ENCODE measurements at regions not wholly inside any gene's neighbourhood (a gene's known extent, or its start where the extent isn't known, plus 50 kb on each side); places are given as distances from the start of the nearest gene placed in this dataset.

DNA sequence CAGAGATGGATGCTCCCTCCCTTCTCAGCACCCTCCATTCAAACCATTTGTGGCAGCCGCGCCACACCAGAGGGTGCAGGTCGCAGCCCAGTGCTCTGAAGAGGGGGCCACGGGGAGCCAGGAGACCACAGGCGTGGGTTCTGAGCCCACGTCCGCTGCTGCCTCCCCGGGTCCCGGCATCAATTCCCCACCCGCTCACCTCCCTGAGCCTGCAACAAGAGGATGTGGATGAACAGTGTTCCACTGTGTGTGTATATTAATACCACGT lies 120.1 kb upstream of the VSTM2B start:
- DNase-seq: no peak
- Histone ChIP-seq H3K36me3 (ENCODE audit: insufficient read depth, low read length) (no peaks in the 10 kb centered on the region), H3K4me3 (ENCODE audit: low read length) (no peak overlapping the region), H3K4me1 (ENCODE audit: insufficient read depth, low read length) (no peaks in the 10 kb centered on the region), H3K9me3 (ENCODE audit: control insufficient read depth in 1 of 2, insufficient read depth in 1 of 2, low read length in 2 of 2) (peaks cover 0 to 3% of the 10 kb centered on the region in 2 experiments), H3K27ac (ENCODE audit: low read depth in 1 of 2, low read length in 2 of 2) (no peak overlapping the region), H3K27me3 (ENCODE audit: control insufficient read depth in 1 of 2, insufficient read depth in 2 of 2, low read length in 2 of 2) (peaks cover 0 to 2% of the 10 kb centered on the region in 2 experiments)
- ChIA-PET CTCF (no interaction called here), POLR2A (no interaction called here)
- Mint-ChIP-seq H3K4me1 (ENCODE audit: low read depth) (no peaks in the 10 kb centered on the region), H3K27ac (no peak overlapping the region), H3K36me3 (ENCODE audit: low read depth) (no peaks in the 10 kb centered on the region), H3K4me3 (no peak overlapping the region), H3K9me3 (no peaks in the 10 kb centered on the region), H3K27me3 (peaks cover 20% of the 10 kb centered on the region)
- intact Hi-C loops (cut with DNase I, micrococcal nuclease): no loop called here
- no peak for ATAC-seq (ENCODE audit: poor library complexity)
- TF ChIP-seq, protein P1, sequence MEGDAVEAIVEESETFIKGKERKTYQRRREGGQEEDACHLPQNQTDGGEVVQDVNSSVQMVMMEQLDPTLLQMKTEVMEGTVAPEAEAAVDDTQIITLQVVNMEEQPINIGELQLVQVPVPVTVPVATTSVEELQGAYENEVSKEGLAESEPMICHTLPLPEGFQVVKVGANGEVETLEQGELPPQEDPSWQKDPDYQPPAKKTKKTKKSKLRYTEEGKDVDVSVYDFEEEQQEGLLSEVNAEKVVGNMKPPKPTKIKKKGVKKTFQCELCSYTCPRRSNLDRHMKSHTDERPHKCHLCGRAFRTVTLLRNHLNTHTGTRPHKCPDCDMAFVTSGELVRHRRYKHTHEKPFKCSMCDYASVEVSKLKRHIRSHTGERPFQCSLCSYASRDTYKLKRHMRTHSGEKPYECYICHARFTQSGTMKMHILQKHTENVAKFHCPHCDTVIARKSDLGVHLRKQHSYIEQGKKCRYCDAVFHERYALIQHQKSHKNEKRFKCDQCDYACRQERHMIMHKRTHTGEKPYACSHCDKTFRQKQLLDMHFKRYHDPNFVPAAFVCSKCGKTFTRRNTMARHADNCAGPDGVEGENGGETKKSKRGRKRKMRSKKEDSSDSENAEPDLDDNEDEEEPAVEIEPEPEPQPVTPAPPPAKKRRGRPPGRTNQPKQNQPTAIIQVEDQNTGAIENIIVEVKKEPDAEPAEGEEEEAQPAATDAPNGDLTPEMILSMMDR (IDR thresholded peaks at IDR 0.05): no peak

DNA sequence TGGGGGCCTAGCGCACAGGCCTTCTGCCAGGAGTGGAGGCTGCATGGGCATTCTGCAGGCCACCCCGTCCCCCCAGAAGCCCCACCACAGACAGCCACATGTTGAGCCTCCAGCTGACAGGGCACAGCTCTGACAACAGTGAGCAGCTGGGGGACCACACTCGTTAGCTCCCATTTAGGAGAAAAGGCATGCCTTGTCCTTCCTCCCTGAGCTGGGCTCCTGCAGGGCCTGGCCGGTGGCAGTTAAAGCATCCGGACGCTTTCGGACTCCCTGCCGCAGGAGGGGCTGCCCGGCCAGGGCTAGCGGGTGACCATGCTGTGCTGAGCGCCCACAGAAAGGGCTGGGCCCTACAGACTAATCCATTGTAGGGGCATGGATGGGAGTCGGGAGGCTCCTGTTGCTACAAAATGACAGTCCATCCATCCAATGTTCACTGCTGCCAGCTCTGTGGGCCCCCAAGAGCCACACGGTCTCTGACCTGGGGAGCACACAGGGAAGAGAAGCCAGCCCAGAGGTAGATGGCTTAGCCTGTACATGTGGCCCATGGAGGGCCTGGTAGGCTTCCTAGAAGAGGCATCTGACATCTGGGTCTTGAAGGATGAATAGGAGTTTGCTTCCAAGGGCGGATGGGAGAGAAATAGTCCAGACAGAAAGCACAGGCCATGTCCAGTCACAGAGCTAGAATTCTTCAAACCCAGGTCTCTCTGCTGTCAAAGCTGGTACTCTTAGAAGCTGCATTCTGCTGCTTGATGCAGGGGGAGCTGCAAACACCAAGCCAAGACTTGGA lies 116.5 kb upstream of the VSTM2B start:
- Histone ChIP-seq H3K27ac (ENCODE audit: low read depth in 1 of 2, low read length in 2 of 2) (no peak overlapping the region), H3K9me3 (ENCODE audit: control insufficient read depth in 1 of 2, insufficient read depth in 1 of 2, low read length in 2 of 2) (no peaks in the 10 kb centered on the region), H3K36me3 (ENCODE audit: insufficient read depth, low read length) (no peaks in the 10 kb centered on the region), H3K27me3 (ENCODE audit: control insufficient read depth in 1 of 2, insufficient read depth in 2 of 2, low read length in 2 of 2) (peaks cover 0 to 2% of the 10 kb centered on the region in 2 experiments), H3K4me1 (ENCODE audit: insufficient read depth, low read length) (no peaks in the 10 kb centered on the region), H3K4me3 (ENCODE audit: low read length) (no peak overlapping the region)
- ATAC-seq (ENCODE audit: poor library complexity) (no peak), DNase-seq (no peak)
- H3K9me3 Mint-ChIP-seq: no peaks in the 10 kb centered on the region
- ChIA-PET CTCF (no interaction called here), POLR2A (no interaction called here)
- H3K4me1 Mint-ChIP-seq (ENCODE audit: low read depth): no peaks in the 10 kb centered on the region
- intact Hi-C loops (cut with DNase I, micrococcal nuclease): no loop called here
- TF ChIP-seq, protein P1 (IDR thresholded peaks at IDR 0.05): no peak
- no peaks in the 10 kb centered on the region for H3K36me3 Mint-ChIP-seq (ENCODE audit: low read depth)
- H3K4me3 Mint-ChIP-seq: no peak overlapping the region
- no peak overlapping the region for H3K27ac Mint-ChIP-seq
- H3K27me3 Mint-ChIP-seq: peaks cover 19% of the 10 kb centered on the region

DNA sequence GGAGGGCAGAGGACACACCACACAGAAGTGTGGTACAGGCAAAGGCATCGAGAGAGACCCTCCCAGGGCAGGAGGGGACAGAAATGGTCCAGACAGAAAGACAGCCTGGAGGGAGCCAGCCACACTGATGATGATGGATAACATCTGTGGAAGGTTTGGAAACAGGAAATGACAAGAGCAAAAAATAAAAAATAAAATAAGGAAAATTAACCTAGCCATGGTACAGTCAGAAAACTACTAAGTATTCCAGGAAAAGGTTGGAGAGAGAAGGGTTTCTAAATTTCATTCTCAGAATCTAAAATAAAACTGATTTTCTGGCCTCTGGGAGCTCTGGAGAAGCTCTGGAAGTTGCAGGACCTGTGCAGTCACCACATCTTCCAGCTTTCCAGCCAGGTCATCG lies 115.2 kb upstream of the VSTM2B start:
- CTCF ChIA-PET: no interaction called here
- no peak for DNase-seq
- Histone ChIP-seq H3K36me3 (ENCODE audit: insufficient read depth, low read length) (no peaks in the 10 kb centered on the region), H3K9me3 (ENCODE audit: control insufficient read depth in 1 of 2, insufficient read depth in 1 of 2, low read length in 2 of 2) (no peaks in the 10 kb centered on the region), H3K4me3 (ENCODE audit: low read length) (no peak overlapping the region), H3K27me3 (ENCODE audit: control insufficient read depth in 1 of 2, insufficient read depth in 2 of 2, low read length in 2 of 2) (no peaks in the 10 kb centered on the region), H3K27ac (ENCODE audit: low read depth in 1 of 2, low read length in 2 of 2) (no peak overlapping the region), H3K4me1 (ENCODE audit: insufficient read depth, low read length) (no peaks in the 10 kb centered on the region)
- no peak overlapping the region for H3K27ac Mint-ChIP-seq
- H3K4me3 Mint-ChIP-seq: no peak overlapping the region
- intact Hi-C loops (cut with DNase I, micrococcal nuclease): no loop called here
- H3K9me3 Mint-ChIP-seq: no peaks in the 10 kb centered on the region
- H3K27me3 Mint-ChIP-seq: peaks cover 15% of the 10 kb centered on the region
- POLR2A ChIA-PET: no interaction called here
- H3K4me1 Mint-ChIP-seq (ENCODE audit: low read depth): no peaks in the 10 kb centered on the region
- TF ChIP-seq, protein P1 (IDR thresholded peaks at IDR 0.05): no peak
- ATAC-seq (ENCODE audit: poor library complexity): no peak
- no peaks in the 10 kb centered on the region for H3K36me3 Mint-ChIP-seq (ENCODE audit: low read depth)
